Activated CD8-positive, alpha-beta T cell treated with anti-CD3 and anti-CD28 coated beads for 36 hours (primary cell): ENCODE measurements at regions not wholly inside any gene's neighbourhood (a gene's known extent, or its start where the extent isn't known, plus 50 kb on each side); places are given as distances from the start of the nearest gene placed in this dataset.

ENCODE experiments used
- ATAC-seq: fragments of 200-7000 bp; cut with Tn5 transposase; one replicate; pipeline ENCODE4 v1.10.0; 2021; ENCODE audit warnings: mild to moderate bottlenecking, moderate library complexity
- CTCF ChIA-PET: fragments of 350-600 bp; sonication (Branson Sonifier 250); formaldehyde crosslinking; loops from one replicate; lab custom pipeline; 2021; ENCODE audit warnings: antibody characterized with exemption; lab: Charles Lee
- POLR2A ChIA-PET: fragments of 350-600 bp; sonication (Branson Sonifier 250); formaldehyde crosslinking; loops from one replicate; lab custom pipeline; 2021; ENCODE audit warnings: antibody characterized with exemption; lab: Charles Lee
- DNase-seq: peaks from one replicate; pipeline ENCODE4 v3.0.0-alpha.2; 2020
- H3K27ac Mint-ChIP-seq: one replicate; pipeline ENCODE4 v1.8.0; 2021; ENCODE audit warnings: mild to moderate bottlenecking, mixed read lengths
- H3K27me3 Mint-ChIP-seq: one replicate; pipeline ENCODE4 v1.8.0; 2021; ENCODE audit warnings: mixed read lengths
- H3K36me3 Mint-ChIP-seq: one replicate; pipeline ENCODE4 v1.8.0; 2021; ENCODE audit warnings: low read depth, mixed read lengths
- H3K4me1 Mint-ChIP-seq: one replicate; pipeline ENCODE4 v1.8.0; 2021; ENCODE audit warnings: low read depth, mixed read lengths
- H3K4me3 Mint-ChIP-seq: one replicate; pipeline ENCODE4 v1.8.0; 2021; ENCODE audit warnings: mild to moderate bottlenecking, moderate library complexity, mixed read lengths
- H3K9me3 Mint-ChIP-seq: one replicate; pipeline ENCODE4 v1.8.0; 2021; ENCODE audit warnings: mixed read lengths
- intact Hi-C: fragments of 100-400 bp; cut with micrococcal nuclease; formaldehyde crosslinking; loops from one replicate; pipeline ENCODE4 v1.10.0; 2022
- TF ChIP-seq, protein P1 (sequence below): fragments of 200-600 bp; IDR thresholded peaks from one replicate; pipeline ENCODE4 v1.8.0; 2022; ENCODE audit warnings: antibody characterized with exemption, mild to moderate bottlenecking

GRCh38 chr5:91224969-91225368, 158.1 kb downstream of the ARRDC3 start:
- intact Hi-C loops, result loop anchor here (5.0 kb wide), 1 partner anchor 123 kb away; no protein-coding TSS in a partner anchor
- no peak overlapping the region for H3K4me3 Mint-ChIP-seq
- H3K27ac Mint-ChIP-seq, result no peak overlapping the region

GRCh38 chr5:91224456-91224855, 158.7 kb downstream of the ARRDC3 start:
- intact Hi-C loops, result loop anchor here (5.0 kb wide), 1 partner anchor 122 kb away; no protein-coding TSS in a partner anchor
- no peaks in the 10 kb centered on the region for H3K4me1 Mint-ChIP-seq
- POLR2A ChIA-PET, result no interaction called here

More at GRCh38 chr5:91224969-91225368, 158.1 kb downstream of the ARRDC3 start:
- H3K9me3 Mint-ChIP-seq, result peaks cover 11% of the 10 kb centered on the region
- CTCF ChIA-PET, result interaction anchor here (1.5 to 3.6 kb wide), 3 partner anchors 19 to 194 kb away, joined by 4 to 74 read pairs (median 15); partner anchors contain the start of gene ARRDC3
- ATAC-seq, result no peak
- POLR2A ChIA-PET, result no interaction called here
- peaks cover 8% of the 10 kb centered on the region for H3K36me3 Mint-ChIP-seq
- no peaks in the 10 kb centered on the region for H3K4me1 Mint-ChIP-seq
- TF ChIP-seq, protein P1, sequence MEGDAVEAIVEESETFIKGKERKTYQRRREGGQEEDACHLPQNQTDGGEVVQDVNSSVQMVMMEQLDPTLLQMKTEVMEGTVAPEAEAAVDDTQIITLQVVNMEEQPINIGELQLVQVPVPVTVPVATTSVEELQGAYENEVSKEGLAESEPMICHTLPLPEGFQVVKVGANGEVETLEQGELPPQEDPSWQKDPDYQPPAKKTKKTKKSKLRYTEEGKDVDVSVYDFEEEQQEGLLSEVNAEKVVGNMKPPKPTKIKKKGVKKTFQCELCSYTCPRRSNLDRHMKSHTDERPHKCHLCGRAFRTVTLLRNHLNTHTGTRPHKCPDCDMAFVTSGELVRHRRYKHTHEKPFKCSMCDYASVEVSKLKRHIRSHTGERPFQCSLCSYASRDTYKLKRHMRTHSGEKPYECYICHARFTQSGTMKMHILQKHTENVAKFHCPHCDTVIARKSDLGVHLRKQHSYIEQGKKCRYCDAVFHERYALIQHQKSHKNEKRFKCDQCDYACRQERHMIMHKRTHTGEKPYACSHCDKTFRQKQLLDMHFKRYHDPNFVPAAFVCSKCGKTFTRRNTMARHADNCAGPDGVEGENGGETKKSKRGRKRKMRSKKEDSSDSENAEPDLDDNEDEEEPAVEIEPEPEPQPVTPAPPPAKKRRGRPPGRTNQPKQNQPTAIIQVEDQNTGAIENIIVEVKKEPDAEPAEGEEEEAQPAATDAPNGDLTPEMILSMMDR, result no peak
- peaks cover 4% of the 10 kb centered on the region for H3K27me3 Mint-ChIP-seq
- DNase-seq, result no peak

DNA sequence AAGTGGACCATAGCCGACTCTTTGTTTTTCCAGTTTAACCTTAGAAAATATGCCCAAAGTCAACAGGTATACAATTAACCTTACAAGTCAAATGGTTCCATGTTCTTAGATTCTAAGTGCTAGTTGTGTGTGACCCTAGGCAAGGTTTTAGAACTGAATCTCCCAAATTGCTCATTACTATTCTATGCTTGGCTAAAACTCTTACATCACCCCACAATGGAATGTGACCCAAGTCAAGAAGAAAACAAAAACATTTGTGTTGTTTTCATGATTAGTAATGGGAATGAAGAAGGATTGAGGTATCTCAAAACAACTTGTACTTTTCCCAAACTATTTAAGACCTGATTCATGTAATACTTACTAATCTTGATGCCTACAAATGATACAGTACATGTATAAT, 159.2 kb downstream of the ARRDC3 start:
- Mint-ChIP-seq H3K36me3 (no peaks in the 10 kb centered on the region), H3K4me3 (no peak overlapping the region), H3K27ac (no peak overlapping the region), H3K27me3 (peaks cover 4% of the 10 kb centered on the region), H3K4me1 (no peaks in the 10 kb centered on the region), H3K9me3 (peaks cover under 1% of the 10 kb centered on the region)
- intact Hi-C loops, result loop anchor here (5.0 kb wide), 1 partner anchor 122 kb away; no protein-coding TSS in a partner anchor
- no peak for DNase-seq
- CTCF ChIA-PET, result interaction anchor here (0.9 to 3.6 kb wide), 4 partner anchors 20 to 359 kb away, joined by 3 to 74 read pairs (median 10); partner anchors contain the start of gene ARRDC3
- ATAC-seq, result no peak
- POLR2A ChIA-PET, result no interaction called here
- TF ChIP-seq, protein P1, result no peak

More at GRCh38 chr5:91224456-91224855, 158.7 kb downstream of the ARRDC3 start:
- H3K4me3 Mint-ChIP-seq, result no peak overlapping the region
- peaks cover 6% of the 10 kb centered on the region for H3K9me3 Mint-ChIP-seq
- peaks cover 4% of the 10 kb centered on the region for H3K27me3 Mint-ChIP-seq
- peaks cover 2% of the 10 kb centered on the region for H3K36me3 Mint-ChIP-seq
- no peak overlapping the region for H3K27ac Mint-ChIP-seq
- ATAC-seq (no peak), DNase-seq (no peak)
- TF ChIP-seq, protein P1, result no peak
- CTCF ChIA-PET, result interaction anchor here (1.5 to 3.6 kb wide), 3 partner anchors 19 to 195 kb away, joined by 4 to 74 read pairs (median 15); partner anchors contain the start of gene ARRDC3

GRCh38 chr5:91222482-91222881, 160.6 kb downstream of the ARRDC3 start:
- H3K4me1 Mint-ChIP-seq, result no peaks in the 10 kb centered on the region
- CTCF ChIA-PET, result interaction anchor here (1.1 to 3.6 kb wide), 6 partner anchors 10 to 357 kb away, joined by 3 to 74 read pairs (median 4); partner anchors contain the start of gene ARRDC3
- no peak overlapping the region for H3K4me3 Mint-ChIP-seq
- DNase-seq, result no peak
- no peak for ATAC-seq
- H3K27ac Mint-ChIP-seq, result no peak overlapping the region
- peaks cover under 1% of the 10 kb centered on the region for H3K27me3 Mint-ChIP-seq
- intact Hi-C loops, result loop anchor here (5.0 kb wide), 1 partner anchor 120 kb away; no protein-coding TSS in a partner anchor
- POLR2A ChIA-PET, result no interaction called here
- H3K36me3 Mint-ChIP-seq, result no peaks in the 10 kb centered on the region
- TF ChIP-seq, protein P1, result no peak
- no peaks in the 10 kb centered on the region for H3K9me3 Mint-ChIP-seq

DNA sequence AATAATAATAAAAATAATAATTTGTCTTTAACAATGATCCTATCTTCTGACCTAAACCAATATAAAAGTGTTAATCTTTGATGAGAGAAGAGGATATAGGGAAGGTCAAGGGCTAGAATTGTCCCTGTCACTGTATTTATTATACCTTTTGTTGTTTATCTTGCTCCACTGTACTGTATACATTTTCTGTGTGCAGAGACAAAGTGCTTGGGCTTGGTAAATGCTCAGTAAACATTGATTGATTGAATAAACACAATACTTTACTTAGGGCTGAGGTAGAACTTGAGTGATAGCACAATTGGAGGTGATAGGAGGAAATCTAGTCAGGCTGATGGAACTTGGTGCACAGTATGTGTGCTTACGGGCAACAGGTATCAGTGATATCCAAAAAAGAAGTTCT, 161.2 kb downstream of the ARRDC3 start:
- ChIA-PET CTCF (interaction anchor here (1.4 to 3.6 kb wide), 4 partner anchors 153 to 356 kb away, joined by 3 to 74 read pairs (median 4); partner anchors contain the start of gene ARRDC3), POLR2A (no interaction called here)
- ATAC-seq (no peak), DNase-seq (no peak)
- TF ChIP-seq, protein P1, result no peak
- Mint-ChIP-seq H3K36me3 (no peaks in the 10 kb centered on the region), H3K4me1 (no peaks in the 10 kb centered on the region), H3K4me3 (no peak overlapping the region), H3K27ac (no peak overlapping the region), H3K9me3 (no peaks in the 10 kb centered on the region), H3K27me3 (no peaks in the 10 kb centered on the region)
- intact Hi-C loops, result loop anchor here (5.0 kb wide), 1 partner anchor 120 kb away; no protein-coding TSS in a partner anchor
